ENCODE measurements at regions not wholly inside any gene's neighbourhood (a gene's known extent, or its start where the extent isn't known, plus 50 kb on each side); places are given as distances from the start of the nearest gene placed in this dataset.

GRCh38 chr2:116366212-116366611 lies 1448.3 kb upstream of the DDX18 start:
- TF ChIP-seq CTCF (IDR thresholded peaks at IDR 0.05; ENCODE audit: borderline replicate concordance, extremely low read depth, insufficient read depth), result no peak
- Histone ChIP-seq H3K4me1 (ENCODE audit: control insufficient read depth in 2 of 3, insufficient read depth in 2 of 3, low read depth in 1 of 3, low read length in 3 of 3) (no peaks in the 10 kb centered on the region), H3K27ac (ENCODE audit: low read depth in 2 of 2, low read length in 2 of 2) (no peak overlapping the region), H3K27me3 (ENCODE audit: control insufficient read depth, insufficient read depth, low read length) (no peaks in the 10 kb centered on the region), H3K36me3 (ENCODE audit: control insufficient read depth in 2 of 3, insufficient read depth in 3 of 3, low read length in 3 of 3) (no peaks in the 10 kb centered on the region), H3K9ac (ENCODE audit: low read length in 3 of 3) (no peak overlapping the region), H3K9me3 (ENCODE audit: control insufficient read depth in 2 of 3, insufficient read depth in 1 of 3, low read length in 3 of 3) (no peaks in the 10 kb centered on the region), H3K4me3 (ENCODE audit: low read length in 3 of 3) (no peak overlapping the region)
- intact Hi-C loops (cut with DNase I), result no loop called here
- FAIRE-seq (no peak), DNase-seq (no peak)

- Histone ChIP-seq H3K4me3 (ENCODE audit: low read length in 3 of 3) (no peak overlapping the region), H3K36me3 (ENCODE audit: control insufficient read depth in 2 of 3, insufficient read depth in 3 of 3, low read length in 3 of 3) (no peaks in the 10 kb centered on the region), H3K27me3 (ENCODE audit: control insufficient read depth, insufficient read depth, low read length) (no peaks in the 10 kb centered on the region), H3K4me1 (ENCODE audit: control insufficient read depth in 2 of 3, insufficient read depth in 2 of 3, low read depth in 1 of 3, low read length in 3 of 3) (no peaks in the 10 kb centered on the region), H3K9me3 (ENCODE audit: control insufficient read depth in 2 of 3, insufficient read depth in 1 of 3, low read length in 3 of 3) (no peaks in the 10 kb centered on the region), H3K9ac (ENCODE audit: low read length in 3 of 3) (no peak overlapping the region), H3K27ac (ENCODE audit: low read depth in 2 of 2, low read length in 2 of 2) (no peak overlapping the region)
- DNase-seq, result no peak
- no peak for FAIRE-seq
- intact Hi-C loops (cut with DNase I), result no loop called here
- no peak for TF ChIP-seq CTCF (IDR thresholded peaks at IDR 0.05; ENCODE audit: borderline replicate concordance, extremely low read depth, insufficient read depth)
Observed at GRCh38 chr2:116378786-116379185, 1435.7 kb upstream of the DDX18 start.

- TF ChIP-seq CTCF (IDR thresholded peaks at IDR 0.05; ENCODE audit: borderline replicate concordance, extremely low read depth, insufficient read depth), result no peak
- Histone ChIP-seq H3K4me1 (ENCODE audit: control insufficient read depth in 2 of 3, insufficient read depth in 2 of 3, low read depth in 1 of 3, low read length in 3 of 3) (no peaks in the 10 kb centered on the region), H3K36me3 (ENCODE audit: control insufficient read depth in 2 of 3, insufficient read depth in 3 of 3, low read length in 3 of 3) (no peaks in the 10 kb centered on the region), H3K4me3 (ENCODE audit: low read length in 3 of 3) (no peak overlapping the region), H3K27ac (ENCODE audit: low read depth in 2 of 2, low read length in 2 of 2) (no peak overlapping the region), H3K9ac (ENCODE audit: low read length in 3 of 3) (no peak overlapping the region), H3K9me3 (ENCODE audit: control insufficient read depth in 2 of 3, insufficient read depth in 1 of 3, low read length in 3 of 3) (no peaks in the 10 kb centered on the region), H3K27me3 (ENCODE audit: control insufficient read depth, insufficient read depth, low read length) (no peaks in the 10 kb centered on the region)
- FAIRE-seq (no peak), DNase-seq (no peak)
- intact Hi-C loops (cut with DNase I), result no loop called here
Observed at GRCh38 chr2:116411211-116411610, 1403.3 kb upstream of the DDX18 start.

- intact Hi-C loops (cut with DNase I), result no loop called here
Observed at GRCh38 chr2:116413659-116414058, 1400.8 kb upstream of the DDX18 start.

More at GRCh38 chr2:116413659-116414058, 1400.8 kb upstream of the DDX18 start:
- Histone ChIP-seq H3K4me3 (ENCODE audit: low read length in 3 of 3) (no peak overlapping the region), H3K4me1 (ENCODE audit: control insufficient read depth in 2 of 3, insufficient read depth in 2 of 3, low read depth in 1 of 3, low read length in 3 of 3) (no peaks in the 10 kb centered on the region), H3K36me3 (ENCODE audit: control insufficient read depth in 2 of 3, insufficient read depth in 3 of 3, low read length in 3 of 3) (no peaks in the 10 kb centered on the region), H3K9ac (ENCODE audit: low read length in 3 of 3) (no peak overlapping the region), H3K27me3 (ENCODE audit: control insufficient read depth, insufficient read depth, low read length) (no peaks in the 10 kb centered on the region), H3K27ac (ENCODE audit: low read depth in 2 of 2, low read length in 2 of 2) (no peak overlapping the region), H3K9me3 (ENCODE audit: control insufficient read depth in 2 of 3, insufficient read depth in 1 of 3, low read length in 3 of 3) (peaks cover 0 to 5% (median 0%) of the 10 kb centered on the region in 3 donors)
- FAIRE-seq (no peak), DNase-seq (no peak)
- no peak for TF ChIP-seq CTCF (IDR thresholded peaks at IDR 0.05; ENCODE audit: borderline replicate concordance, extremely low read depth, insufficient read depth)

Data from kidney (tissue), 13 donors.